GM18951 (cell line): ENCODE measurements at regions not wholly inside any gene's neighbourhood (a gene's known extent, or its start where the extent isn't known, plus 50 kb on each side); places are given as distances from the start of the nearest gene placed in this dataset.
"Not testable (repeated sequence)": the region's sequence is repeated elsewhere in the genome, so short reads cannot be mapped to it uniquely, and the experiment has no call there.

Experiments used
- POLR2A ChIP-seq: IDR thresholded peaks from 4 replicates; pipeline ENCODE4 v1.6.1; 2011; ENCODE audit warnings: mild to moderate bottlenecking; ENCODE audit not compliant: insufficient read length, insufficient read depth; ENCODE audit errors: extremely low read depth
- in situ Hi-C: fragments of 300-500 bp; cut with MboI; formaldehyde crosslinking; loops from one replicate; pipeline ENCODE4 v1.12.0; 2022; ENCODE audit warnings: low sequenced_read_pairs, mixed read lengths, inconsistent platforms; ENCODE audit not compliant: unreplicated experiment

GRCh38 chr2:192960945-192961344, 766.2 kb upstream of the TMEFF2 start:
- TF ChIP-seq POLR2A = no peak
- in situ Hi-C loops = no loop called here

- in situ Hi-C loops = not testable (repeated sequence)
Measured at GRCh38 chr2:192958615-192959014, 763.9 kb upstream of the TMEFF2 start.

GRCh38 chr2:192957425-192957824, 762.7 kb upstream of the TMEFF2 start:
- TF ChIP-seq POLR2A = no peak
- in situ Hi-C loops = no loop called here

GRCh38 chr2:192953116-192953515, 758.4 kb upstream of the TMEFF2 start:
- TF ChIP-seq POLR2A = no peak
- in situ Hi-C loops = no loop called here

- in situ Hi-C loops = no loop called here
- TF ChIP-seq POLR2A = no peak
Measured at GRCh38 chr2:192952245-192952644, 757.5 kb upstream of the TMEFF2 start.

- in situ Hi-C loops = no loop called here
- TF ChIP-seq POLR2A = no peak
Measured at GRCh38 chr2:192948316-192948715, 753.6 kb upstream of the TMEFF2 start.

DNA sequence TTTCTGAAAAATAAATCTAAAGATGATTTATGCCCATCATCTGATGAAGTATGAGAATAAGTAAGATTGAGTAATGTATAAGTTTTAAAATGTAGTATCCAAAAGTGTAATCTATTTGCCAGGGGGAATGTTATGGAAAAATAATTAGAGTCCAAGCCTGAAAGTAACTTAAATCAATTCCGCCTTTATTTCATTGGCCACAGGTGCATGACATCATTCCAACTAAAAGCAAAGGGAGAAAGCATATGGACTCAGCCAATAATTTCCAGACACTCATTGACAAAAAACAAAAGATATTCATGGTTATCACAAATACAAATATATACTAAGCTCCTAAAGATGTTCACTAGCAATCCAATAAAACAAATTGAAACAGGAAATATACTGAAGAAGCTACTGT, 752.6 kb upstream of the TMEFF2 start:
- no peak for TF ChIP-seq POLR2A

DNA sequence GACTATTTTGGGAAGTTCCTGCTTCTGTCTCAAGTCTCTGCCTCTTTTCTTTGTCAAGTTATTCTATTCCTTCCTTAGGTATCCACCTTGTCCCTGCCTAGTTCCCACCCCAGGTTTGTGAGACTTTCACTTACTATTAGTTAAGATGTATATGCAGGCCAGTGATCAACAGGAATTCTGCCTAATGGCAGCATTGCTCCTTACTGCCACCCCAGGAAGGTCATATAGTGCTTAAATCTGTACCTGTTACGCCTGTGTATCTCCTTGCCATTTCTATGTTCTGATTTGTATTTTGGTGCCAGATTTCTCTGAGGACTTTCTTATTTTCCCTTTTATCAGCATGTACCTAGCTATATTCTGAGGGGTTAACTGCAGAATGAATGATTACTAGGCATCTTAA, 746.0 kb upstream of the TMEFF2 start:
- in situ Hi-C loops = no loop called here
- TF ChIP-seq POLR2A = no peak

More for the DNA sequence above, 752.6 kb upstream of the TMEFF2 start:
- in situ Hi-C loops = no loop called here

GRCh38 chr2:192932376-192932775, 737.6 kb upstream of the TMEFF2 start:
- no peak for TF ChIP-seq POLR2A

GRCh38 chr2:192921631-192922030, 726.9 kb upstream of the TMEFF2 start:
- in situ Hi-C loops = not testable (repeated sequence)

More at GRCh38 chr2:192932376-192932775, 737.6 kb upstream of the TMEFF2 start:
- in situ Hi-C loops = no loop called here

DNA sequence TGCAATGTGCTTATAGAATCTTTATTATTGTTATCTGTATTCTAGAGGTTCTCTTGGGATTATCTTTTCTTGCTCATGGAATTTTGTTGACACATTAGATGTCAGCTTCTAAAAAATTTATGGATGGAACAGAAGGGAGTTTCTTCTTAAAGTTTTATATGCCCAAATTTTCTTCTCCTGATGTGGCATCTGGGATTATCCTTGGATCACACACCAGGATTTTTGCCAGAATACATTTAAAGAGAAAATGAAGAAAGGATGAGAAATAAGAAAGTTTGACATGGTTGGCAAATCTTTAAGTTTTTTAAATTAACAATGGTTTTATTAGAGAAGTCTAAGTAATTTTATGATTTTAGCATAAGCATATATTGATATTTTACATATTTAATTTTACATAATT, 706.7 kb upstream of the TMEFF2 start:
- TF ChIP-seq POLR2A = no peak

GRCh38 chr2:192899466-192899865, 704.7 kb upstream of the TMEFF2 start:
- in situ Hi-C loops = no loop called here
- no peak for TF ChIP-seq POLR2A

More for the DNA sequence above, 706.7 kb upstream of the TMEFF2 start:
- in situ Hi-C loops = no loop called here

GRCh38 chr2:192893976-192894375, 699.2 kb upstream of the TMEFF2 start:
- in situ Hi-C loops = not testable (repeated sequence)

DNA sequence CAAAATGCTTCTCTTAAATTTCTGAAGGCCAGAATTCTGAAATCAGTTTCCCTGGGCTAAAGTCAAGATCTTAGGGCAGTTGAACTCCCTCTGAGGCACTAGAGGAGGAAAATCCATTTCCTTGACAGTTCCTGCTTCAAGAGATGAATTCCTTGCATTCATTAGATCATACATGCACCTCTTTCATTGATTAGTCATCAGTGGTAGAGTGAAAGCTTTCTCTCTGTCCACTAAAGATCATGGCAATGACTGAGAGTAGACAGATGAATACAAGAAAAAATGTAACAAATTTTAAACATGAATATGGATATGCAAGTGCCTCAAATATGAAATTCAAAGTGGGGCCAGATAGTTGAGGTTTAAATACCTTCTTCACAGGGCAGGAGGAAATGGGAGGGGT, 693.4 kb upstream of the TMEFF2 start:
- no peak for TF ChIP-seq POLR2A
- in situ Hi-C loops = no loop called here

DNA sequence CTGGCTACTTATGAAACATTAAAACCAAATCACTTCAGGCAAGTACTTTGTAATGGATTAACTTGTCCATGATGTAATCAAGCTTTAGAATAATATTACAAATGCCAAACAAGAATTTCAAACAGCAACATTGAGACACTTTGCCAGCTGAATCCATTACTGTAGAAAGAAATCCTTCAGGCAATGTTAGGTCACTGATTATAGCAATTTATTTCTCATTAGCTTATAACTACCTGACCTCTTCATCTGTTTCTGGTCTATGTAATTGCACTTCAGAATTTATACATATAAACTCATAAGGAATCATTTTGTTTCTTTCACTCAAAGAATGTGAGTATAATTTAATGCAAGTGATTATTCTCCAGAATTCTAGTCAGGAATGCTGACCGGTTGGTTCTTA, 692.6 kb upstream of the TMEFF2 start:
- TF ChIP-seq POLR2A = no peak
- in situ Hi-C loops = no loop called here
